ENCODE measurements at regions not wholly inside any gene's neighbourhood (a gene's known extent, or its start where the extent isn't known, plus 50 kb on each side); places are given as distances from the start of the nearest gene placed in this dataset.
A peak's percentile ranks its signal among the peaks of the same experiment; 100 is the strongest.

DNA sequence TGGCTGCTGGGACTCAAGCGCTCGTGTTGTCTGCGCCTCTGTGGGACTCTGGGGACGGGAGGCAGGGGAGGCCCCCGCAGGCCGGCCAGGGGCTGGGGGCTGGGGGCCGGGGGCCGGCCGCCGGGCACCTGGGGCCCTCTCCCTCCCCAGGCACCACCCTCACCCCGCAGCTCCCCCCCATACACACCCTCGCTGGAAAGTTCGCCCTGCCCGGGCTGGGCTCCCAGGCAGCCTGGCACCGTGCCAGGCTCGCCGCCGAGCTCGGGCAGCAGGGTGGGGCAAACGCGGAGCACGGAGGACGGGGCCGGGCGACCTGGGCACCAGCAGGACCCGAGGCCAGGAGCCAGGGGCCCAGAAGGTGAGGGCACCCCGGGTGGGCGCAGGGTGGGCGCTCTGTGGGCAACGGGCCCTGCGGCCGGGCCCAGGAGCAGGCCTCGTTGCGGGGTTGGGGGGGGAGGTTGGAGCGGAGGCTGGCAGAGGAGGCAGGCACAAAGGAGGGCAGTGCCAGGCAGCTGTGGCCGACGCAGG, 76.7 kb upstream of the WNT7B start:
- peak; percentile 71 for ATAC-seq
- in situ Hi-C loops (cut with HindIII; ENCODE audit: low pct_unique_long_range_greater_than_20kb, low sequenced_read_pairs) = no loop called here
- Histone ChIP-seq H3K4me3 (ENCODE audit: low read depth in 2 of 2, low read length in 2 of 2) (peak overlapping the region; percentile 42 to 48), H3K9me3 (ENCODE audit: control insufficient read depth, insufficient read depth, low read depth, low read length) (no peaks in the 10 kb centered on the region), H3K36me3 (ENCODE audit: control insufficient read depth, insufficient read depth, low read length) (no peaks in the 10 kb centered on the region; the same call in 1 of the 2 replicates), H3K4me1 (ENCODE audit: control insufficient read depth, insufficient read depth, low read length) (peaks cover 52% of the 10 kb centered on the region), H3K27ac (ENCODE audit: low read length) (peak overlapping the region; percentile 89), H3K27me3 (ENCODE audit: control insufficient read depth, insufficient read depth, low read length) (no peaks in the 10 kb centered on the region)
- no TSS peak for BruUV-seq (replicated peaks)
- intact Hi-C loops (cut with micrococcal nuclease; ENCODE audit: unreplicated experiment) = no loop called here
- TF ChIP-seq, protein P1, sequence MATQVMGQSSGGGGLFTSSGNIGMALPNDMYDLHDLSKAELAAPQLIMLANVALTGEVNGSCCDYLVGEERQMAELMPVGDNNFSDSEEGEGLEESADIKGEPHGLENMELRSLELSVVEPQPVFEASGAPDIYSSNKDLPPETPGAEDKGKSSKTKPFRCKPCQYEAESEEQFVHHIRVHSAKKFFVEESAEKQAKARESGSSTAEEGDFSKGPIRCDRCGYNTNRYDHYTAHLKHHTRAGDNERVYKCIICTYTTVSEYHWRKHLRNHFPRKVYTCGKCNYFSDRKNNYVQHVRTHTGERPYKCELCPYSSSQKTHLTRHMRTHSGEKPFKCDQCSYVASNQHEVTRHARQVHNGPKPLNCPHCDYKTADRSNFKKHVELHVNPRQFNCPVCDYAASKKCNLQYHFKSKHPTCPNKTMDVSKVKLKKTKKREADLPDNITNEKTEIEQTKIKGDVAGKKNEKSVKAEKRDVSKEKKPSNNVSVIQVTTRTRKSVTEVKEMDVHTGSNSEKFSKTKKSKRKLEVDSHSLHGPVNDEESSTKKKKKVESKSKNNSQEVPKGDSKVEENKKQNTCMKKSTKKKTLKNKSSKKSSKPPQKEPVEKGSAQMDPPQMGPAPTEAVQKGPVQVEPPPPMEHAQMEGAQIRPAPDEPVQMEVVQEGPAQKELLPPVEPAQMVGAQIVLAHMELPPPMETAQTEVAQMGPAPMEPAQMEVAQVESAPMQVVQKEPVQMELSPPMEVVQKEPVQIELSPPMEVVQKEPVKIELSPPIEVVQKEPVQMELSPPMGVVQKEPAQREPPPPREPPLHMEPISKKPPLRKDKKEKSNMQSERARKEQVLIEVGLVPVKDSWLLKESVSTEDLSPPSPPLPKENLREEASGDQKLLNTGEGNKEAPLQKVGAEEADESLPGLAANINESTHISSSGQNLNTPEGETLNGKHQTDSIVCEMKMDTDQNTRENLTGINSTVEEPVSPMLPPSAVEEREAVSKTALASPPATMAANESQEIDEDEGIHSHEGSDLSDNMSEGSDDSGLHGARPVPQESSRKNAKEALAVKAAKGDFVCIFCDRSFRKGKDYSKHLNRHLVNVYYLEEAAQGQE (IDR thresholded peaks at IDR 0.05; ENCODE audit: insufficient read depth in 1 of 2, low read depth in 2 of 2, low read length in 1 of 2) = no peak
- TF ChIP-seq POLR2AphosphoS5 (IDR thresholded peaks at IDR 0.05; ENCODE audit: low read depth, low read length) = peak; percentile 42; the same call in 1 of the 2 replicates
- ChIA-PET POLR2A (interaction anchor here (0.6 kb wide), 1 partner anchor 94 kb away, joined by 7 read pairs; no protein-coding TSS in a partner anchor), CTCF (no interaction called here)
- DNase-seq (ENCODE audit: low read depth, low spot score) = no peak

DNA sequence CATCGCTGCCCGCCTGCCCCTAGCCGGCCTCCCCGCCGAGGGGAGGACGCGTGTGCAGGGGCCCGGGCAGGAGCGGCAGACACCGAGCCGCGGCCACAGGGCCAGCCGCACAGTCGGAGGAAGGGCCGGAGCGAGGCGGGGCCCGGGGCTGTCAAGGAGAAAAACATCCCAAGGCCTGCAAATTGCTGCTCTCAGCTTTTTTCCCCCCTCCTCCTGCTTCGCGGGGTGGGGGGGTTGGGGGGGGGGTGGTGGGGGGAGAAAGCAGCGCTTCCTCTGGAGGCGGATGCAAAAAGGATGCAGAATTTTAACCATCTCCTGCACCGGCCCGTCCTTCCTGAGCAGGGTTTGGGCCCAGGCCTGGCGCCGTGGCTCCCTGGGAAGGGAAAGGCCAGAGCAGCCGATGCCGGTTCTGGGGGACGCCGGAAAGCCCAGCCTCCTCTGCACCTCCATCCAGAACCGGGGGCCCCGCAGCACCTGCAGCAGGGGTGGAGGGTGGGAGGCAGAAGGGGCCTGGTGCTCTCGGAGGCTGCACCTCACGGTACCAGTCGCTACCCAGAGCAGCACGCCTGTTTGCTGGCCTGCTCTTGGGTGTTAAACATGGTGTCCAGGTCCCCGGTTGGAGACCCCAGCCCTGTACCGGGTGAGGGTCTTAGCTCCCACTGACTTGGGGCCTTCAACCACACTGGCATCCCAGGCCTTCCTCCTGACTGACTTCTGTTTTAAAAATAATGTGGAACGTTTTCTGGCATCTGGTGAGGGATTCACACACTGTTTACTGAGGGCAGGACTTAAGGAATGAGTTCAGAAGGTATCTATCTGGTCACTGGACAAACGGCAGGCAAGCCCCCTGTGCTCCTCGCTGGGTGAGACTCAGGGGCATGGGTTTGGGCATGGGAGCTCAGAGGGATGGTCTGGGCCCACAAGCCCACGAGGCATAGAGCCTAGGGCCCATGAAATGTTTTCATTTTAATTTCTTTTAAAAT, 77.4 kb upstream of the WNT7B start:
- peak overlapping the region; percentile 42 to 58 for H3K4me3 ChIP-seq (ENCODE audit: low read depth in 2 of 2, low read length in 2 of 2)
- no peaks in the 10 kb centered on the region; the same call in 1 of the 2 replicates for H3K36me3 ChIP-seq (ENCODE audit: control insufficient read depth, insufficient read depth, low read length)
- BruUV-seq (replicated peaks) = no TSS peak
- ChIA-PET POLR2A (interaction anchor here (0.6 kb wide), 1 partner anchor 94 kb away, joined by 7 read pairs; no protein-coding TSS in a partner anchor), CTCF (no interaction called here)
- H3K27ac ChIP-seq (ENCODE audit: low read length) = peak overlapping the region; percentile 100
- in situ Hi-C loops (cut with HindIII; ENCODE audit: low pct_unique_long_range_greater_than_20kb, low sequenced_read_pairs) = no loop called here
- TF ChIP-seq, protein P1 (IDR thresholded peaks at IDR 0.05; ENCODE audit: insufficient read depth in 1 of 2, low read depth in 2 of 2, low read length in 1 of 2) = no peak
- TF ChIP-seq POLR2AphosphoS5 (IDR thresholded peaks at IDR 0.05; ENCODE audit: low read depth, low read length) = peak; percentile 11
- no peaks in the 10 kb centered on the region for H3K27me3 ChIP-seq (ENCODE audit: control insufficient read depth, insufficient read depth, low read length)
- ATAC-seq (peak; percentile 51), DNase-seq (ENCODE audit: low read depth, low spot score) (no peak)
- H3K9me3 ChIP-seq (ENCODE audit: control insufficient read depth, insufficient read depth, low read depth, low read length) = no peaks in the 10 kb centered on the region
- intact Hi-C loops (cut with micrococcal nuclease; ENCODE audit: unreplicated experiment) = loop anchor here (5.0 kb wide), 1 partner anchor 42 kb away; no protein-coding TSS in a partner anchor
- H3K4me1 ChIP-seq (ENCODE audit: control insufficient read depth, insufficient read depth, low read length) = peaks cover 58% of the 10 kb centered on the region

All from Panc1 (cell line).